Thyroid gland (tissue), 4 donors: ENCODE measurements at regions not wholly inside any gene's neighbourhood (a gene's known extent, or its start where the extent isn't known, plus 50 kb on each side); places are given as distances from the start of the nearest gene placed in this dataset.
"Not testable (repeated sequence)": the region's sequence is repeated elsewhere in the genome, so short reads cannot be mapped to it uniquely, and the experiment has no call there.

Source experiments
- CTCF ChIP-seq, 6 experiments: fragments of 200-600 bp in 3 of 6; fragments of 450-650 bp in 3 of 6; sonication (generic) in 3 of 6; IDR thresholded peaks; one replicate each; pipeline ENCODE4 v1.5.1; 2016 to 2019; ENCODE audit warnings: antibody characterized with exemption in 6 of 6, mild to moderate bottlenecking in 2 of 6, inconsistent platforms in 1 of 6, moderate library complexity in 1 of 6
- POLR2A ChIP-seq, 2 donors: fragments of 450-650 bp; IDR thresholded peaks; one replicate each; pipeline ENCODE4 v1.6.1; 2017; ENCODE audit warnings: antibody characterized with exemption in 2 of 2, mild to moderate bottlenecking in 2 of 2, moderate library complexity in 1 of 2

GRCh38 chr11:112624971-112625370, 336.2 kb upstream of the NCAM1 start:
- TF ChIP-seq CTCF, POLR2A (IDR thresholded peaks at IDR 0.05): not testable (repeated sequence)
